GM19239 (cell line): ENCODE measurements at regions not wholly inside any gene's neighbourhood (a gene's known extent, or its start where the extent isn't known, plus 50 kb on each side); places are given as distances from the start of the nearest gene placed in this dataset.
"Not testable (repeated sequence)": the region's sequence is repeated elsewhere in the genome, so short reads cannot be mapped to it uniquely, and the experiment has no call there.

Experiments
- DNase-seq: peaks from one replicate; pipeline ENCODE4 v3.0.0; 2011; ENCODE audit warnings: low spot score; ENCODE audit not compliant: insufficient read length
- FAIRE-seq: peaks from 2 replicates; lab custom pipeline; 2011; peaks lifted over from hg19 to GRCh38; lab: Jason Lieb, UNC

DNA sequence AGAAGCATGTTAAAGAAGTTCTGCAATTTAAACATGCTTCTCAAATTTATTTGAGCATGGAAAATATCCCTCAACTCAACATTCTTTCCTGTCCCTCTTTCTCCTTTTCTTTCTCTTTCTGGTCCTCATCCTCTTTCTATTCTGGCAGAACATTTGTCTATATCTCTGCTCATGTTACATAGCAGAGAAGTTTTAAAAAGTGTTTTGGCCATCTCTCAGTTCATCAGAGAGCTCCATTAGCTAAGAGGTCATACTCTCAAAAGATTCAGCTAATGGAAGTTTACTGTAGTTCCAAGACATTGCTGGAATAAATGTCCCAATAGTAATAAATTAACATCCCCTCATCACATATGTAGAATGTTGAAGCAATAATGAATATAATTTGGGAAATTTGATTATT is 53.5 kb downstream of the XCL2 start:
- no peak for DNase-seq
- no peak for FAIRE-seq

DNA sequence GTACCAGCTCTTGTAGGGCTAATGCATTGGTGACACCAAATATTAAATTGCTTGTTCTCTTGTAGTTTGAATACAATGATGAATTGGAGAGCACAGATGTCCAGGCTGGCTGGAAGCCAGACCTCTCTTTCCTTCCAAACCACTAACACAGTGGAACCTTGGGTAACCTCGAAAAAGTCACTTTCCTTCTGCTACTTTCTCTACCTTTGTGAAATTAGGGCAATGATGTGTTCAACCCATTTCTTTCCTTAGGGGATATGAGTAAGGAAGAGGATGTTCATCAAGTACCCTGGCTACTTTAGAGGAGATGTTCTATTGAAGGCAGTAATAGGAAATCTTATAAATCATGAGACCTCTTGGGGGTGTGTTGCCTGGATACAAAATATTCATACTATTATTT is 55.7 kb downstream of the XCL2 start:
- FAIRE-seq = peak; percentile 31

DNA sequence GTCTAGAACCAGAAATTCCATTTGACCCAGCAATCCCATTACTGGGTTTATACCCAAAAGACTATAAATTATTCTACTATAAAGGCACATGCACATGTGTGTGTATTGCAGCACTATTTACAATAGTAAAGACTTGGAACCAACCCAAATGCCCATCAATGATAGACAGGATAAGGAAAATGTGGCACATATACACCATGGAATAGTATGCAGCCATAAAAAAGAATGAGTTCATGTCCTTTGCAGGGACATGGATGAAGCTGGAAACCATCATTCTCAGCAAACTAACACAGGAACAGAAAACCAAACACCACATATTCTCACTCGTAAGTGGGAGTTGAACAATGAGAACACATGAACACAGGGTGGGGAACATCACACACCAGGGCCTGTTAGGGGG is 57.0 kb downstream of the XCL2 start:
- not testable (repeated sequence) for DNase-seq, FAIRE-seq

More for the DNA sequence above, 55.7 kb downstream of the XCL2 start:
- no peak for DNase-seq

DNA sequence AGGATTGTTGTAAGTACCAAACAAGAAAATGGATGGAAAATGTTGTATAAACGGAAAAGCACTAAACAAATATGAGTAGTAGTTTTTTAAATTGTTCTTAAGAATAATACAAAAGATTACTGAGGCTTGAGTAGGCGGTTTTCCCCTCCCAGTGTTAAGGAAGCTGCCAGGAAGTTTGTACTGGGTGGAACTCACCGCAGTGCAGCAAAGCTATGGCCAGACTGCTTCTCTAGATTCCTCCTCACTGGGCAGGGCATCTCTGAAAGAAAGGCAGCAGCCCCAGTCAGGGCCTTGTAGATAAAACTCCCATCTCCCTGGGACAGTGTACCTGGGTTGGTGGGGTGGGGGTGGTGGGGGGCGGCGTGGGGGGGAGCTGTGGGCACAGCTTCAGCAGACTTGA is 58.7 kb downstream of the XCL2 start:
- FAIRE-seq = no peak
- no peak for DNase-seq

DNA sequence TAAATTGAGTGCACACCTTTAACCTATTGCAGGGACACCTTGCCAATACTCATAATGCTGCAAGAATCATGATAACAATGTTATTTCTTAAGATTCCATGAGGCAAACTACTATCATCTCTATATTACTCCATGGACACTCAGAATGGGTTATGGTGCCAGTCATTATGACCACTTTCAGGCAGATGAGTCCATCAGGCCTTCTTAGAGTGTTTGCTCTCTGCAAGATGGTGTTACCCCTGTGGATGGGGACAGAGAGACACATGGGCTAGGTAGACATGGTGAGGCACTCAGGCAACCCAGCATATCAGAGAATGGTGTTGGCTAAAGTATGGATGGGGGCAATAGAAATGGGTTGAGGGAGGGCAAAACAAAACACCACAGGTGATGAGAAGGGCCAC is 59.7 kb downstream of the XCL2 start:
- no peak for FAIRE-seq
- no peak for DNase-seq

DNA sequence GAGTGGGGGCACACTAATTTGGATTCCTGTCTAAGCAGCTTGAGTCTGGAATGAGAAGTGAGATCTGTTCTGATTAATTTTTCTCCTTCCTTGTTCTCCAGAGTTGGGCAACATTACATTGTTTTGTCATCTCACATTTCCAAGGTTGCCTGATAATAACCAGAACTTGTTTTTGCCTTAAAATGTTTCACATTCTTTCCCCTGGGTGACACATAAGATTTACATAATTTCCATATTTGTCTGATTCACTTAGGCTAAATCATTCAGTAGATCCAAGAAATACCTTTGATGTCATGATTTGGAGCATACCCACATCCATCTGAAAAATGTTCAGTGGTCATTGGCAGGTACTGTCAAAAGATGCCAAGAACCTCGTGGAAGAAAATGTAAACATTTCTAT is 60.3 kb downstream of the XCL2 start:
- DNase-seq (no peak), FAIRE-seq (no peak)

DNA sequence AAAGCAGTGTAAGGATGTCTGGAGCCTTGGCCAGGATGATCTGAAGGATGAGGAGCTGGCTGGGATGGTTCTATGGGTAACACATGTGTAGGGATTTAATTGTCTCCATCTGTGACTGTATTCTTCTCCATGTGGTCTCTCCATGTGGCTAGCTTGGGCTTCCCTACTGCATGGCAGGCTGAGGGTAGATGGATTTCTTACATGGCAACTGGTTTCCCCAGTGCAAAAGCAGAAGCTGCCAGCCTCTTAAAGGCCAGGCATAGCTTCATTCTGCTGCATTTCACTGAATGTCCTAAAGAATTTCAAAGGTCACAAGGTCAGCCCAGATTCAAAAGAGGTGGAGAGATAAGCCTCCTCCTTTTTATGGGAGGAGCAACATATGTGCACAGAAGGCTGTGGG is 61.7 kb downstream of the XCL2 start:
- FAIRE-seq (no peak), DNase-seq (no peak)

DNA sequence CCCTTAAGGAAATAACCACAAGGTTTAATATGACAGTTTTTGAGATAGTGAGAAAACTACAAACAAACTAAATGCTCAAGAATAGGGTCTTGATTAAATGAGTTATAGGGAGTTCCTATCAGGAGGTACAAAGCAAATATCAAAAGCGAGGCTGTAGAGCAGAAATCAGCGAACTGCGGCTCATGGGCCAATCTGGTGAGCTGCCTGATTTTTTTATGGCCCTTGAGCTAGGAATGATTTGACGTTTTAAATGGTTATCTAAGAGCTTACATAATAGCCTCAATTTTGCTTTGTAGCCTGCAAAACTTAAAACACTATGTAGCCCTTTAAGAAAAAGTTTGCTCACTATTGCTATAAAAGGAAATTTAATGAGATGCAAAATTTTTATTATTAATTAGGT is 62.2 kb downstream of the XCL2 start:
- no peak for DNase-seq
- FAIRE-seq = no peak

DNA sequence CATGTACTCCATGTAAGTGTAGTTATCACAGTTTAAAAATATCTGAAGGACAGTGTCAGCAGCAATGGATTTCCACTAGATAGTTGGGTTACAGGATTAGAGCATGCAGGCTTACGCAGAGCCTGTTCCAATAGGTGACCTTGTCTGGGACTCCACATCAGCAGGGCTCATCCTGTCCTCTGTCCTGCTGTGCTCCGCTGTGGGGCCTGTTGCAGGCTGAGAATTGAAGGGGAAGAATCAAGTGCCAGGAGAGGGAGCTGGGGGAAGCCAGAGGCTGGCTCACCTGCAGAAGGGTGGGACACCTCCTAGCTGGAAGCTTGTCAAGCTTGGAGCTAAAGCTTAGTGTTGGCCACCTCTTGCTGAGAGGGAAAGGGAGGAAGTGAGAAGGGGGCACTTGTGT is 62.8 kb downstream of the XCL2 start:
- FAIRE-seq (no peak), DNase-seq (no peak)

DNA sequence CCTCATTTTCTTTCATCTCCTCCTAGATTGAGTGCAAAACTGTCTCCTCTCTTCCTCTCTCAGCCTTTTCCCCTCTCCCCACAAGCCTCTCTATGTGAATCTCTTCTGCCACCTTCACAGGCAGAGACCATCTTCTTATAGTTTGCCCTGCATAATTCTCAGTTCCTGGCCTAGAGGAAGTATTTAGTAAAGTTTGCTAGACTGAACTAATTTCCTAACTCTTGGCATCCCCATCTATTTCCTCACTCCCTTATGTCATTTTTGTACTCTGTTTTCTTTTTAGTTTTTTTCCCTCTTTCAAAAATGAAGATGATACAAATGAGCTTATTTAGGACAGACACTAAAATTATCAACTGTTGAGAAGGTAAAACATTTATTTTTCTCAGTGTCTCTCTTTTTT is 66.0 kb downstream of the XCL2 start:
- no peak for DNase-seq
- FAIRE-seq = no peak

DNA sequence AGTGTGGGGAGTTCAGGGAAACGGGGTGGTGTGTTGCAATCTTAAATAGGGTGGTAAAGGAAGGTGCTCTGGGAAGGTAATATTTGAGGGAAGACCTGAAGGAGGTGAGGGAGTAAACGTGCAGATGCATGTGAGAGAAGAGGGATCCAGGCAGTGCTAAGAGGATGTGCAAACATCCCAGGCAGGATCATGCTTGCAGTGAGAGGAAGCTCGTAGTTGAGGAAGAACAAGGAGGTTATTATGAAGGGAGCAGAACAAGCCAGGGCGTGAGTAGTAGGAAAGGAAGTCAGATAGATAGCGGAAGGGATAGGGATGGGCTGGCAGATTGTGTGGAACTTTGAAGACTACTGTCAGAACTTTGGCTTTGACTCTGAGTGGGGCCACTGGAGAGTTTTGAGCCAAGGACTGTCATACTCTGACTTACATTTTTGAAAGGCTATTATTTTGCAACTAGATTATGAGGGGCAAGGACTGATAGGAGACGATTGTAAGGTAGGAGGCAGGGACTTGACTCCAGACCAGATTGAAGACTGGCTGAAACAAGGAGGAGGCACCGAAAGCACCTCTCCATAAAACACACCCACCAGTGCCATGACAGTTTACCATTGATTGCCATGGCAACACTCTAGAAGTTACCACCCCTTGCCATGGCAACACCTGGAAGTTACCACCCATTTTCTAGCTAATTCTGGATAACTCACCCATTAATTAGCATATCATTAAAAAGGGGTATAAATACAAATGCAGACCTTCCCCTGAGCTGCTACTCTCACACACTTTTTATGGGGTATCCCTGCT is 67.0 kb downstream of the XCL2 start:
- no peak for FAIRE-seq
- no peak for DNase-seq

DNA sequence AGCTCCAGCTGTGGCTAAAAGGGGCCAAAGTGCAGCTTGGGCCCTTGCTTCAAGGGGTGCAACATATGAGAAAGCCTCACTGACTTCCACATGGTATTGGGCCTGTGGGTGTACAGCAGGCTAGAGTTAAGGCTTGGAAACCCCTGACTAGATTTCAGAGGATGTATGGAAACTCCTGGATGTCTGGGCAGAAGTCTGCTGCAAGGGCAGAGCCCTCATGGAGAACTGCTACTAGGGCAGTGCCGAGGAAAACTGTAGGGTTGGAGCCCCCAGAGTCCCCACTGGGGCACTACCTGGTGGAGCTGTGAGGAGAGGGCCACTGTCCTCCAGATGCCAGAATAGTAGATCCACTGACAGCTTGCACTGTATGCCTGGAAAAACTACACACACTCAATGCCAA is 69.5 kb downstream of the XCL2 start:
- FAIRE-seq (no peak), DNase-seq (no peak)

DNA sequence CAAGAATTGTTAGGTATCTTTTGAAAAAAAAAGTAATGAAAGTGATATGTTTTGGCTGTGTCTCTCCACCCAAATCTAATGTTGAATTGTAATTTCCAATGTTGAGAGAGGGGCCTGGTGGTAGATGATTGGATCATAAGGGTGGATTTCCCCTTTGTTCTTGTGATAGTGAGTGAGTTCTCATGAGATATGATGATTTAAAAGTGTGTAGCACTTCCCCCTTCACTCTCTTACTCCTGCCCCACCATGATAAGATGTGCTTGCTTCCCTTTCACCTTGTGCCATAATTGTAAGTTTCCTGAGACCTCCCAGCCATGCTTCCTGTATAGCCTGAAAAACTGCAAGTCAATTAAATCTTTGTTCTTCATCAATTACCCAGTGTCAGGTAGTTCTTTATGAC is 70.7 kb downstream of the XCL2 start:
- no peak for FAIRE-seq
- DNase-seq = no peak

DNA sequence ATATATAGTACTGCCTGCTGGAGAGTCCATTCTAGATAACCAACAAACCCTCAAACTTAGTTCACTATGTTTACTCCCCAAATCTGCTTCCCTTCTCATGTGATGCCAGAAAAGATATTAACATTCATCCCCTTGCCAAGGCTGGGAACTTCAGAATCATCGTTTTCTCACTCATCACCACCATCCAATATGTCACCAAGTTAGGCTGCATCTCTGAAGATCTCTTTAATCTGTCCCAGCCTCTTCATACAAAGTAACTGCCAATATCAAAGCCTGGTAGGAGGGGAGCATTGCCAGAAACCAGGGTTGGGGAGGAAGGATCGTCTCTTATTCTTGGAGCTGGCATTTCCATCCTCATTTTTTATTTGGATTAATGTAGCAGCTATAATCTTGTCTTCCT is 71.6 kb downstream of the XCL2 start:
- FAIRE-seq = no peak
- DNase-seq = no peak

DNA sequence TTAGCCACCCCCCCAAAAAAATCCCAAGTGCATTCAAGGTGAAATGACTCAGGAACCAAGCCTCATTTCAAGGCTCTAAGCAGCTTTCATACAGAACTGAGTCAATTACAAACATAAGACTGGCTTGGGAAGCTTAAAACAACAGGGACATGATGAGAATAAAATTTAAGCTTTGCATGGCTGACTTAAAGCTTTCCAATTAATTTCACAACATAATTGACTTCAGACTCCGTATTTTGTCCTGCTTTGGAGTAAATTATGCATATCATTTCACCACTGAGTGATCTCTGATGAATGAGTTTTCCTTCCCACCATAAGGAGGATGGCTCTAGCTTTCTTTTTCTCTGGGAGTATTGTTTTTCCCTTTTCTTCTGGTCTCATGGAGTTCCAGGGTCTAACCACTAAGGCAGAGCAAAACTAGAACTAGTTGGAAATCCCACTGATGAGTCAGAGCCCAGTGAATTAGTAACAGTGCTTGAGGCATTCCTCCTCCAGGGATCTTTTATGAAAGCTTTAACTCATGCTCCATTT is 72.8 kb downstream of the XCL2 start:
- DNase-seq = no peak
- peak; percentile 76 for FAIRE-seq

DNA sequence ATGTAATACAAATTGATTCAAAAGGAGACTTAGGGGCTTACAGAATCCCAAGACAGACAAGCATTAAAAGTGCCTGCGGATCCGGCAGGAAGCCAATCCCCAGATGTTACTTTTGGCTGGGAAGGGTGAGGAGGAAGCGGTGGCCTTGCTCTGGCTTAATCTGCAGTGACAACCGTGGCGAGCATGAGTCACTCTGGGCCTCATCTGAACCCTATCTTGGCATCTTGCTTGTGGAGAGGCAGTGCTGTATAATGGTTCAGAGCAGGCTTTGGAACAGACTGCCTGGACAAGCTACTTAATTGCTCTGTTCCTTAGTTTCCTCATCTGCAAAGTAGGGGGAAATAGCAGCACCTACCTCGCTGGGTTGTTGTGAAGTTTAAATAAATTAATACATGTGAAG is 74.1 kb downstream of the XCL2 start:
- no peak for DNase-seq
- FAIRE-seq = peak; percentile 11

DNA sequence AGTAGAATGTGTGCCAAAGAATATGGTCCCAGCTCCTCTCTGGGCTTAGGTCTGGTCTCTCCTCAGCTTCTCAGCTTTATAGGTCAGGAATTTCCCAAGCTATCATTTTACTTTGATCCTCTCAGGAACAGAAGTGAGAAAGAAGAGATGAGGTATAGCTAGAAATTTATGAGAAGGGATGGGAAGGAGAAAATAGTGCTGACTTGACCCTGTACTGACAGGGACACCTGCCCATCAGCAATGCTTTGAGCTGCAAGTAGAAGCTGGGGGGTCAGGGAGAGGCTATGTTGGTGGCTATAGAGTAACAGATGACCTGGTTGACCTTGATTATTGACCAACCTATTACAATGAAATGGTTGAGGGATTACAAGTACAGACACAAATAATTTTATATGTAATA is 75.0 kb downstream of the XCL2 start:
- peak; percentile 44 for FAIRE-seq
- DNase-seq = no peak

DNA sequence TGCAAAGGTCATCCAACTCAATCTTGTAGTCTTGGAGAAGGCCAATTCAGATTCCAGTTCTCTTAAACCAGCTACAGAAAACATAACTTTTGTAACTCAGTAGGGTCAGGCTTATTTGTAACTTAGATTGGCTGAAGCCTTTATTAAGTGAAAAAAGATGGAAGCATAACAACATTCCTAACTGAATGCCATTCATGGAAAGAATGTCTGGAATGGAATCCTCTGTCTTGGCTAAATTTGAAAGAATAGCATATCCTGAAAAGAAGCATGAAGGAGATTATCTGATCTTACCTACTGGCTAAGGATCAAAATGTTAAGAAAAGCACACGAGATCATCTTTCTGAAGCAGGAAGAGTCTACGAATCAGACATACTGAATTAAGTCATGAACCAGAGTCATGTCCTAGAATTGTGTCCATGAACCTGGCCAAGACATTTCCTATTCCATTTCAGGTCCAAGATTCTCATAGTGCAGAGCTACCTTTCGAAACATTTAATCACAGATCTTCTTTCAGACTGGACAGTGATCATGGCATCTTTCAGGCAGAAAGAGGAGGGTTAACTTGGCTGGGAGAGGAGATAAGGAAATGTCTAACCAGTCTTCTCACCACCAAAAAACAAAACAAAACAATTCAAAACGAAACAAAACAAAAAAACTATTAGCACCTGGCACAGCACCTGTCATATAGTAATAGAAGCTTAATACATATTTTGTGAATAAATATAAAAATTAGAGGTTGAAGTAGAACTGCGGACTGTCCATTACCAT is 75.6 kb downstream of the XCL2 start:
- peak; percentile 73 for FAIRE-seq

DNA sequence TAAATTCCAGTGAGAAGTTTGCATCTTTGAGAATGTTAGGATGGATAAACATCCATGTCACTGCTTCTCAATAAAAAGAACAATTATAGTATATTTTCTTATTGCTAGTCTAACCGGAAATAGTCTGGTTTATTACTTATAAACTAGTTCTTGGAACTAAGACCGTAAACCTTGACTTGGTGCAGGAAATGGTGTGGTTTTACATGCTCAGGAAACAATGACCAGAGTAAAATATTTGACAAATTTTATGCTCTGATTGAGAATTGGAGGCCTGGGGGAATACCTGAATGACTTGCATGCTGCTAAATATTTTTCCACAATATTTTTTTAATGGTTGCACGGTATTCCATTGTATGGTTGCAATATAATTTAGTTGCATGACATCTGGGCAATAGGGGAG is 76.3 kb downstream of the XCL2 start:
- DNase-seq (no peak), FAIRE-seq (no peak)

More for the DNA sequence above, 75.6 kb downstream of the XCL2 start:
- DNase-seq = no peak

DNA sequence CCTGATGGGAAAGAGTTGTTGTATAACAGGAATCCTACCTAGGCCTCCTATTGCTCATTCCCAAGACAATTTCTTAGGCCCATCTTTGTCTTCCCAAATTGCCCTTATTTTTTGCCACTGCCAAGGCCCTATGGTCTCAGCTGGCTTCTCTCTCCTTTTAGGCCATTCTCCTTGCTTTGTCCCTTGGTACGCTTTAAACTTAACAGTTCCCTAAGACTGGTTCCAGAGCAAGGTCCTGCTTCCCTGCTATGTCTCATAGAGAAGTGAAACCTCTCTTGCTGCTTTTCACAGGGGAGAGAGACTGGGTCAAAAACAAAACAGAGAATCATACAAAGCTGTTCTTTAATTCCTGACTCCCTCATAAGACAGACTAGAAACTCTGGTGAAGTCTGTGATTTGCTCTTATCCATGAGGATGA is 77.1 kb downstream of the XCL2 start:
- FAIRE-seq (peak; percentile 95), DNase-seq (peak; percentile 12)

DNA sequence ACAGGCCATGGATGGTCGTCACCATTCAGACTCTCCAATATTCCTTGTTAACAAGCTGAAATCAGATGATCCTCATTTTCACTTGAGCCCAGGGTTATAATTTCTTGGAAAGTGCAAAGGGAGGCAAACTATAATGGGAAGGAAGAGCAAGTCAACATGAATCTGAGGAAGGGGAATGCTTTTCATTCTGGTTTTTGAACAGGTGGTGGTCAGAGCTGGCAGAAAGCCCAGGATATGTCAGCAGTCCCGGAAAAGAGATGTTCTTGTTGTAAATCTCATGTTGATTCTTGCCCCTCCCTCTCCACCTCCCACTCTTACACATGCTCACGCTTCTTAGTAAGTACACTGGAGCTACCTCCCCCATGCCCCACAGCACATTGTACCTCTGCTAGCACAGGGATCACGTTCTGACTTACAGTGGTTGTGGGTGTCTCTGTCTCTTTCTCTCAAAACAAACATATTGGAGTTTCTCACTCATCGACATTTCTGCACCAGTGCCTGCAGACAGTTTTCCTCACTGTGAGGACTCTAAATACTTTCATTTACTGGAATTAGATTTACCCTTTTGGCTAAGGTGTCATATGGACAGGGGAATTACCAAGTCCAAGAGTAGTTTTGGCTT is 77.6 kb downstream of the XCL2 start:
- DNase-seq (peak; percentile 29), FAIRE-seq (no peak)
